Fibroblast of lung (primary cell): ENCODE measurements at regions not wholly inside any gene's neighbourhood (a gene's known extent, or its start where the extent isn't known, plus 50 kb on each side); places are given as distances from the start of the nearest gene placed in this dataset.

Experiments used
- DNase-seq, 2 donors: peaks; one replicate each; pipeline versions ENCODE4 v3.0.0 to v3.0.0-alpha.2; 2010; ENCODE audit warnings: low read depth in 2 of 2
- H2AFZ ChIP-seq: 2 replicates; pipeline ENCODE4 v1.5.1; 2012; ENCODE audit warnings: low read length, control low read depth, inconsistent platforms
- H3K27ac ChIP-seq: 2 replicates; pipeline ENCODE4 v1.5.1; 2011; ENCODE audit warnings: low read length, control low read depth; ENCODE audit not compliant: insufficient read depth
- H3K27me3 ChIP-seq: 2 replicates; pipeline ENCODE4 v1.5.1; 2011; ENCODE audit warnings: mild to moderate bottlenecking, low read length; ENCODE audit not compliant: control insufficient read depth, insufficient read depth
- H3K36me3 ChIP-seq: 2 replicates; pipeline ENCODE4 v1.5.1; 2011; ENCODE audit warnings: low read length; ENCODE audit not compliant: control insufficient read depth, insufficient read depth
- H3K4me1 ChIP-seq: 2 replicates; pipeline ENCODE4 v1.5.1; 2011; ENCODE audit warnings: low read length; ENCODE audit not compliant: control insufficient read depth, insufficient read depth; ENCODE audit errors: extremely low read depth
- H3K4me2 ChIP-seq: 2 replicates; pipeline ENCODE4 v1.5.1; 2011; ENCODE audit warnings: low read length, control low read depth; ENCODE audit not compliant: insufficient read depth; ENCODE audit errors: extremely low read depth
- H3K4me3 ChIP-seq, 4 experiments: fragments of 200-600 bp in 1 of 4; sonication (generic) in 1 of 4; replicated peaks in 1 of 4; 2 replicates each; pipeline ENCODE4 v1.5.1; 2011 to 2016; ENCODE audit warnings: low read length in 4 of 4, low read depth in 3 of 4, mild to moderate bottlenecking in 3 of 4, control low read depth in 2 of 4, inconsistent platforms in 1 of 4, mixed read lengths in 1 of 4; ENCODE audit not compliant: insufficient read depth in 1 of 4; ENCODE audit errors: control extremely low read depth in 1 of 4
- H3K79me2 ChIP-seq: 2 replicates; pipeline ENCODE4 v1.5.1; 2012; ENCODE audit warnings: mild to moderate bottlenecking, low read length, inconsistent platforms; ENCODE audit not compliant: control insufficient read depth, insufficient read depth
- H3K9ac ChIP-seq: 2 replicates; pipeline ENCODE4 v1.5.1; 2011; ENCODE audit warnings: mild to moderate bottlenecking, low read length, control low read depth; ENCODE audit not compliant: insufficient read depth
- H3K9me3 ChIP-seq: 2 replicates; pipeline ENCODE4 v1.5.1; 2012; ENCODE audit warnings: low read depth, low read length; ENCODE audit not compliant: control insufficient read depth, insufficient read depth
- H4K20me1 ChIP-seq: 2 replicates; pipeline ENCODE4 v1.5.1; 2011; ENCODE audit warnings: low read length; ENCODE audit not compliant: control insufficient read depth, insufficient read depth; ENCODE audit errors: extremely low read depth
- CTCF ChIP-seq, 2 donors: IDR thresholded peaks in 1 of 2; conservative IDR thresholded peaks in 1 of 2; 1 replicate in 1 of 2; 2 replicates in 1 of 2; pipeline ENCODE4 v1.5.1; 2011 to 2012; ENCODE audit warnings: low read length in 2 of 2, control low read depth in 1 of 2, inconsistent platforms in 1 of 2, low read depth in 1 of 2, mild to moderate bottlenecking in 1 of 2
- EZH2 ChIP-seq: IDR thresholded peaks from 2 replicates; pipeline ENCODE4 v1.5.1; 2012; ENCODE audit warnings: low read length, control low read depth, mild to moderate bottlenecking; ENCODE audit errors: missing control alignments

GRCh38 chr1:229033480-229033879 lies 237.4 kb upstream of the RAB4A start:
- DNase-seq = no peak

GRCh38 chr1:229034342-229034741 lies 236.6 kb upstream of the RAB4A start:
- H2AFZ ChIP-seq = no peak overlapping the region
- no peaks in the 10 kb centered on the region for H3K79me2 ChIP-seq
- H3K9ac ChIP-seq = no peak overlapping the region
- DNase-seq = no peak
- no peak overlapping the region for H3K27ac ChIP-seq
- H3K27me3 ChIP-seq = no peaks in the 10 kb centered on the region
- H3K36me3 ChIP-seq = no peaks in the 10 kb centered on the region
- H3K4me3 ChIP-seq = no peak overlapping the region
- H3K4me2 ChIP-seq = no peak overlapping the region
- TF ChIP-seq EZH2 (no peak), CTCF (conservative IDR thresholded peaks at IDR 0.05 in 1 of 2, IDR thresholded peaks at IDR 0.05 in 1 of 2; ENCODE audit: low read depth in 1 of 2, low read length in 2 of 2) (no peak)
- H3K4me1 ChIP-seq = no peaks in the 10 kb centered on the region
- H3K9me3 ChIP-seq = no peaks in the 10 kb centered on the region
- H4K20me1 ChIP-seq = no peaks in the 10 kb centered on the region

More at GRCh38 chr1:229033480-229033879, 237.4 kb upstream of the RAB4A start:
- Histone ChIP-seq H3K27ac (no peak overlapping the region), H3K9ac (no peak overlapping the region), H4K20me1 (no peaks in the 10 kb centered on the region), H2AFZ (no peak overlapping the region), H3K4me1 (no peaks in the 10 kb centered on the region), H3K27me3 (no peaks in the 10 kb centered on the region), H3K4me2 (no peak overlapping the region), H3K79me2 (no peaks in the 10 kb centered on the region), H3K36me3 (no peaks in the 10 kb centered on the region), H3K4me3 (no peak overlapping the region), H3K9me3 (no peaks in the 10 kb centered on the region)
- TF ChIP-seq CTCF (conservative IDR thresholded peaks at IDR 0.05 in 1 of 2, IDR thresholded peaks at IDR 0.05 in 1 of 2; ENCODE audit: low read depth in 1 of 2, low read length in 2 of 2) = no peak
- TF ChIP-seq EZH2 = no peak

- Histone ChIP-seq H3K4me2 (no peak overlapping the region), H4K20me1 (no peaks in the 10 kb centered on the region), H3K9ac (no peak overlapping the region), H3K36me3 (no peaks in the 10 kb centered on the region), H3K79me2 (no peaks in the 10 kb centered on the region), H3K4me3 (no peak overlapping the region), H3K27ac (no peak overlapping the region), H3K9me3 (no peaks in the 10 kb centered on the region), H2AFZ (no peak overlapping the region), H3K4me1 (no peaks in the 10 kb centered on the region), H3K27me3 (no peaks in the 10 kb centered on the region)
- DNase-seq = no peak
- TF ChIP-seq EZH2 (no peak), CTCF (conservative IDR thresholded peaks at IDR 0.05 in 1 of 2, IDR thresholded peaks at IDR 0.05 in 1 of 2; ENCODE audit: low read depth in 1 of 2, low read length in 2 of 2) (no peak)
Measured at GRCh38 chr1:229035054-229035747, 235.7 kb upstream of the RAB4A start.
